ENCODE measurements at regions not wholly inside any gene's neighbourhood (a gene's known extent, or its start where the extent isn't known, plus 50 kb on each side); places are given as distances from the start of the nearest gene placed in this dataset.

- Histone ChIP-seq H3K27ac (ENCODE audit: low read depth, low read length, poor library complexity, severe bottlenecking) (no peak overlapping the region), H4K20me1 (ENCODE audit: insufficient read depth, low read length) (no peaks in the 10 kb centered on the region), H3K36me3 (ENCODE audit: insufficient read depth, low read length) (no peaks in the 10 kb centered on the region), H3F3A (ENCODE audit: insufficient read depth, low read length) (no peaks in the 10 kb centered on the region), H3K79me2 (ENCODE audit: insufficient read depth, low read length) (no peaks in the 10 kb centered on the region), H3K9ac (ENCODE audit: low read length) (no peak overlapping the region), H3K4me1 (ENCODE audit: insufficient read depth, low read length, severe bottlenecking) (no peaks in the 10 kb centered on the region), H3K9me3 (ENCODE audit: low read length) (no peaks in the 10 kb centered on the region), H3K4me3 (ENCODE audit: low read depth, low read length, poor library complexity, severe bottlenecking) (no peak overlapping the region), H3K4me2 (ENCODE audit: low read length) (no peak overlapping the region), H3K9me2 (ENCODE audit: low read depth, low read length) (no peaks in the 10 kb centered on the region), H2AFZ (ENCODE audit: low read length) (no peak overlapping the region), H3K27me3 (ENCODE audit: insufficient read depth, low read length) (no peaks in the 10 kb centered on the region)
- no peak for TF ChIP-seq EZH2 (IDR thresholded peaks at IDR 0.05; ENCODE audit: borderline replicate concordance, low read length)
- TF ChIP-seq, protein P1, sequence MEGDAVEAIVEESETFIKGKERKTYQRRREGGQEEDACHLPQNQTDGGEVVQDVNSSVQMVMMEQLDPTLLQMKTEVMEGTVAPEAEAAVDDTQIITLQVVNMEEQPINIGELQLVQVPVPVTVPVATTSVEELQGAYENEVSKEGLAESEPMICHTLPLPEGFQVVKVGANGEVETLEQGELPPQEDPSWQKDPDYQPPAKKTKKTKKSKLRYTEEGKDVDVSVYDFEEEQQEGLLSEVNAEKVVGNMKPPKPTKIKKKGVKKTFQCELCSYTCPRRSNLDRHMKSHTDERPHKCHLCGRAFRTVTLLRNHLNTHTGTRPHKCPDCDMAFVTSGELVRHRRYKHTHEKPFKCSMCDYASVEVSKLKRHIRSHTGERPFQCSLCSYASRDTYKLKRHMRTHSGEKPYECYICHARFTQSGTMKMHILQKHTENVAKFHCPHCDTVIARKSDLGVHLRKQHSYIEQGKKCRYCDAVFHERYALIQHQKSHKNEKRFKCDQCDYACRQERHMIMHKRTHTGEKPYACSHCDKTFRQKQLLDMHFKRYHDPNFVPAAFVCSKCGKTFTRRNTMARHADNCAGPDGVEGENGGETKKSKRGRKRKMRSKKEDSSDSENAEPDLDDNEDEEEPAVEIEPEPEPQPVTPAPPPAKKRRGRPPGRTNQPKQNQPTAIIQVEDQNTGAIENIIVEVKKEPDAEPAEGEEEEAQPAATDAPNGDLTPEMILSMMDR (IDR thresholded peaks at IDR 0.05; ENCODE audit: low read length): no peak
Observed at GRCh38 chr13:73367886-73368285, 309.1 kb downstream of the KLF5 start.

- no peak overlapping the region for H3K4me2 ChIP-seq (ENCODE audit: low read length)
- no peaks in the 10 kb centered on the region for H3K79me2 ChIP-seq (ENCODE audit: insufficient read depth, low read length)
- no peak overlapping the region for H2AFZ ChIP-seq (ENCODE audit: low read length)
- no peaks in the 10 kb centered on the region for H3K9me3 ChIP-seq (ENCODE audit: low read length)
- H3F3A ChIP-seq (ENCODE audit: insufficient read depth, low read length): no peaks in the 10 kb centered on the region
- H3K9ac ChIP-seq (ENCODE audit: low read length): no peak overlapping the region
- H3K4me3 ChIP-seq (ENCODE audit: low read depth, low read length, poor library complexity, severe bottlenecking): no peak overlapping the region
- H3K4me1 ChIP-seq (ENCODE audit: insufficient read depth, low read length, severe bottlenecking): no peaks in the 10 kb centered on the region
- TF ChIP-seq, protein P1 (IDR thresholded peaks at IDR 0.05; ENCODE audit: low read length): no peak
- TF ChIP-seq EZH2 (IDR thresholded peaks at IDR 0.05; ENCODE audit: borderline replicate concordance, low read length): no peak
- no peaks in the 10 kb centered on the region for H3K9me2 ChIP-seq (ENCODE audit: low read depth, low read length)
- H3K27me3 ChIP-seq (ENCODE audit: insufficient read depth, low read length): no peaks in the 10 kb centered on the region
- no peak overlapping the region for H3K27ac ChIP-seq (ENCODE audit: low read depth, low read length, poor library complexity, severe bottlenecking)
- H3K36me3 ChIP-seq (ENCODE audit: insufficient read depth, low read length): no peaks in the 10 kb centered on the region
- H4K20me1 ChIP-seq (ENCODE audit: insufficient read depth, low read length): no peaks in the 10 kb centered on the region
Observed at GRCh38 chr13:73366241-73366640, 307.4 kb downstream of the KLF5 start.

DNA sequence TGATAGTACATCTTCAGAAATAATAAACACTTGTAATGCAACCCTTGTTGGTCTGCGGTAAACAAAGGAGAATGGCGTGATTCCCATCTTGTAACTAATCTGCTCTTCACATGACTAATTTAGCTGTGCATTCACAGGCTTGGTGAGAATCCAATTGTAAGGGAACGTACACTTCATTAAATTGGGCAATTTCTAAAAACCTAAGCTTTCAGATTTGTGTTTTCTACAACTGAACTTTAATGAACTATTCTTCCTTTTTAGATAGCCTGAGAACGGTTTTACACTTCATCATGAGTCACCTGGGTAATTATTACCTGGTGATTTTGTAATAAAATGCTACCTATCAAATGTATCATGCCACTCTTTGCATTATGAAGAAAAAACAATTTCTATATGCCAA lies 306.9 kb downstream of the KLF5 start:
- Histone ChIP-seq H3K4me2 (ENCODE audit: low read length) (no peak overlapping the region), H3F3A (ENCODE audit: insufficient read depth, low read length) (no peaks in the 10 kb centered on the region), H3K27ac (ENCODE audit: low read depth, low read length, poor library complexity, severe bottlenecking) (no peak overlapping the region), H3K27me3 (ENCODE audit: insufficient read depth, low read length) (no peaks in the 10 kb centered on the region), H3K9ac (ENCODE audit: low read length) (no peak overlapping the region), H4K20me1 (ENCODE audit: insufficient read depth, low read length) (no peaks in the 10 kb centered on the region), H2AFZ (ENCODE audit: low read length) (no peak overlapping the region), H3K36me3 (ENCODE audit: insufficient read depth, low read length) (no peaks in the 10 kb centered on the region), H3K4me3 (ENCODE audit: low read depth, low read length, poor library complexity, severe bottlenecking) (no peak overlapping the region), H3K9me3 (ENCODE audit: low read length) (no peaks in the 10 kb centered on the region), H3K79me2 (ENCODE audit: insufficient read depth, low read length) (no peaks in the 10 kb centered on the region), H3K4me1 (ENCODE audit: insufficient read depth, low read length, severe bottlenecking) (no peaks in the 10 kb centered on the region), H3K9me2 (ENCODE audit: low read depth, low read length) (no peaks in the 10 kb centered on the region)
- TF ChIP-seq, protein P1 (IDR thresholded peaks at IDR 0.05; ENCODE audit: low read length): no peak
- no peak for TF ChIP-seq EZH2 (IDR thresholded peaks at IDR 0.05; ENCODE audit: borderline replicate concordance, low read length)
